ENCODE measurements at regions not wholly inside any gene's neighbourhood (a gene's known extent, or its start where the extent isn't known, plus 50 kb on each side); places are given as distances from the start of the nearest gene placed in this dataset.

DNA sequence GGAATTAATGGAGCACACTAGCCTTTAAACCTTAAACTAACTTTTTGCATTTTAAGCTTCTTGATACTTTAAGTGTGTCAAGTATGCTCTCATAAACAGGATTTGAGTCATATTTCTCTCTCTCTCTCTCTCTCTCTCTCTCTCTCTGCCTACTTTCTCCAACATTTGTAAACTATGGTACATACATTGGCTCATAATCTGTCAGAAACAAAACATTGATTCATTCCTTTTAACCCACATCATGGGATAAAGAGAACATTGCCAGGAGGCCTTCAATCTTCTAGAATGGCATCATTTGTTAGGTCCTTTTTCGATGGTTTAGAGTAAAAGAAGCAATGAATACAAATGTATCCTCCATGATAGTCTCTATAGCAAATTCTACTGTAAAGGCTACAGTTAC, 81.6 kb upstream of the RERGL start:
- WGBS: 83% methylated on average over 1 of the region's 1 CpG

DNA sequence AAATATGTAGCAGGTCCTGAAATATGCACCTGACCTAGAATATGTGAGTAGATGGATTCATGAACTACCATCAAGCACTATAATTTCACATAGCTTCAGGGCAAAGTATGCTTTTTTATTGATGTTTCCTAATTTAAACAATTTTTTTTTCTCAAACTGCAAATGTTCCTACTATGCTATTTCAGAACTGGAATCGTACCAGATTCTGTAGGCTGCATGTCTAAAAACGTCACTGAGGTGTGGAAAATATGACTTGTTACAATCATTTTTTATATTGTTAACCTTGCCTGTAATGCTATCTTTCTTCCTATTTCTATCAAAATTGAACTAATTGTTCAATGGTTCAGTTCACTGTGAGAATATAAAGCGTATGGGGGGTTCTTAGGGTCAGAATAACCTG, 78.0 kb upstream of the RERGL start:
- TF ChIP-seq POLR2AphosphoS5 (IDR thresholded peaks at IDR 0.05): no peak
- no peak for TF ChIP-seq CTCF (IDR thresholded peaks at IDR 0.05)
- WGBS: 35% methylated on average over 3 of the region's 3 CpGs
- peaks cover 0 to 8% (median 6%) of the 10 kb centered on the region in 4 donors for H3K4me1 ChIP-seq
- no peak for DNase-seq (ENCODE audit: extremely low spot score)
- intact Hi-C loops (cut with DNase I): no loop called here
- H3K27ac ChIP-seq (replicated peaks in 1 of 4): no peak overlapping the region
- H3K36me3 ChIP-seq: no peaks in the 10 kb centered on the region
- no peak overlapping the region for H3K4me3 ChIP-seq
- H3K9me3 ChIP-seq: peaks cover 0 to 7% (median 2%) of the 10 kb centered on the region in 4 donors
- H3K27me3 ChIP-seq: no peaks in the 10 kb centered on the region

More for the DNA sequence above, 81.6 kb upstream of the RERGL start:
- intact Hi-C loops (cut with DNase I): no loop called here
- H3K36me3 ChIP-seq: no peaks in the 10 kb centered on the region
- no peak overlapping the region for H3K27ac ChIP-seq (replicated peaks in 1 of 4)
- no peak overlapping the region for H3K4me3 ChIP-seq
- TF ChIP-seq POLR2AphosphoS5 (IDR thresholded peaks at IDR 0.05) (no peak), CTCF (IDR thresholded peaks at IDR 0.05) (no peak), POLR2A (IDR thresholded peaks at IDR 0.05; ENCODE audit: low read depth) (no peak), EP300 (IDR thresholded peaks at IDR 0.05) (no peak)
- peaks cover 0 to 10% (median 3%) of the 10 kb centered on the region in 4 donors for H3K9me3 ChIP-seq
- no peaks in the 10 kb centered on the region for H3K4me1 ChIP-seq
- no peak for DNase-seq (ENCODE audit: extremely low spot score)
- H3K27me3 ChIP-seq: no peaks in the 10 kb centered on the region

GRCh38 chr12:18165889-18166288, 75.9 kb upstream of the RERGL start:
- Histone ChIP-seq H3K9me3 (no peaks in the 10 kb centered on the region), H3K36me3 (no peaks in the 10 kb centered on the region), H3K4me3 (peak overlapping the region in 3 of 4 donors; percentile 19 to 41 (median 25)), H3K27me3 (no peaks in the 10 kb centered on the region), H3K27ac (replicated peaks in 1 of 4) (peak overlapping the region in 1 of 4 donors; percentile 34), H3K4me1 (peaks cover 0 to 8% (median 6%) of the 10 kb centered on the region in 4 donors)
- WGBS: 55% methylated on average over 2 of the region's 2 CpGs
- intact Hi-C loops (cut with DNase I): no loop called here
- TF ChIP-seq POLR2AphosphoS5 (IDR thresholded peaks at IDR 0.05): no peak
- TF ChIP-seq POLR2A (IDR thresholded peaks at IDR 0.05; ENCODE audit: low read depth): no peak
- no peak for TF ChIP-seq CTCF (IDR thresholded peaks at IDR 0.05)
- TF ChIP-seq EP300 (IDR thresholded peaks at IDR 0.05): no peak
- no peak for DNase-seq (ENCODE audit: extremely low spot score)

GRCh38 chr12:18165422-18165871, 75.5 kb upstream of the RERGL start:
- Histone ChIP-seq H3K27me3 (no peaks in the 10 kb centered on the region), H3K36me3 (no peaks in the 10 kb centered on the region), H3K4me3 (peak overlapping the region in 3 of 4 donors; percentile 19 to 41 (median 25)), H3K27ac (replicated peaks in 1 of 4) (peak overlapping the region in 1 of 4 donors; percentile 34), H3K4me1 (peaks cover 0 to 8% (median 6%) of the 10 kb centered on the region in 4 donors), H3K9me3 (no peaks in the 10 kb centered on the region)
- WGBS: 16% methylated on average over 2 of the region's 2 CpGs
- TF ChIP-seq POLR2AphosphoS5 (IDR thresholded peaks at IDR 0.05) (no peak), CTCF (IDR thresholded peaks at IDR 0.05) (no peak), EP300 (IDR thresholded peaks at IDR 0.05) (no peak), POLR2A (IDR thresholded peaks at IDR 0.05; ENCODE audit: low read depth) (no peak)
- DNase-seq (ENCODE audit: extremely low spot score): no peak
- intact Hi-C loops (cut with DNase I): no loop called here

DNA sequence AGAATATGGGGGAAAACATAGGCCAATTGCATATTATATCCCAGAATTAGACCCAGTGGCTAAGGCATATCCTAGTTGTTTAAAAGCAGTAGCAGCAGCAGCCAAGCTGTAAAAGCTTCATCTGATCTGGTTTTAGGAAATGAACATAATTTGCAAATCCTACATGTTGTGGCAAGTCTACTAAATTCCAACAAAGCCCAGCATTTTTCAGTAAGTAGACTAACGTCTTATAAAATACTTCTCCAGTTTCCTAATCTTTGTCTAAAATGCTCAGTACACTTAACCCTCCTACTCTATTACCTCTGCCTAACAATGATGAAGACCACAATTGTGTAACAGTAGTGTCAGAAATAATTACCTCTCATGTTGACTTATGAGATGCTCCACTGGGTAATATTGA, 70.9 kb upstream of the RERGL start:
- Histone ChIP-seq H3K27ac (replicated peaks in 1 of 4) (no peak overlapping the region), H3K4me1 (peaks cover 0 to 4% (median 2%) of the 10 kb centered on the region in 4 donors), H3K27me3 (no peaks in the 10 kb centered on the region), H3K9me3 (peaks cover 0 to 12% (median 4%) of the 10 kb centered on the region in 4 donors), H3K4me3 (no peak overlapping the region), H3K36me3 (no peaks in the 10 kb centered on the region)
- intact Hi-C loops (cut with DNase I): no loop called here
- 81% methylated on average over 1 of the region's 1 CpG for WGBS
- no peak for DNase-seq (ENCODE audit: extremely low spot score)
- TF ChIP-seq POLR2AphosphoS5 (IDR thresholded peaks at IDR 0.05): no peak
- no peak for TF ChIP-seq POLR2A (IDR thresholded peaks at IDR 0.05; ENCODE audit: low read depth)
- no peak for TF ChIP-seq EP300 (IDR thresholded peaks at IDR 0.05)
- TF ChIP-seq CTCF (IDR thresholded peaks at IDR 0.05): no peak

Data from esophagus muscularis mucosa (tissue), 4 donors.